LNCAP (cell line): ENCODE measurements at regions not wholly inside any gene's neighbourhood (a gene's known extent, or its start where the extent isn't known, plus 50 kb on each side); places are given as distances from the start of the nearest gene placed in this dataset.

Experiments
- CTCF ChIP-seq: fragments of 450-650 bp; IDR thresholded peaks from 2 replicates; pipeline ENCODE4 v1.5.1; 2017; ENCODE audit warnings: mild to moderate bottlenecking

DNA sequence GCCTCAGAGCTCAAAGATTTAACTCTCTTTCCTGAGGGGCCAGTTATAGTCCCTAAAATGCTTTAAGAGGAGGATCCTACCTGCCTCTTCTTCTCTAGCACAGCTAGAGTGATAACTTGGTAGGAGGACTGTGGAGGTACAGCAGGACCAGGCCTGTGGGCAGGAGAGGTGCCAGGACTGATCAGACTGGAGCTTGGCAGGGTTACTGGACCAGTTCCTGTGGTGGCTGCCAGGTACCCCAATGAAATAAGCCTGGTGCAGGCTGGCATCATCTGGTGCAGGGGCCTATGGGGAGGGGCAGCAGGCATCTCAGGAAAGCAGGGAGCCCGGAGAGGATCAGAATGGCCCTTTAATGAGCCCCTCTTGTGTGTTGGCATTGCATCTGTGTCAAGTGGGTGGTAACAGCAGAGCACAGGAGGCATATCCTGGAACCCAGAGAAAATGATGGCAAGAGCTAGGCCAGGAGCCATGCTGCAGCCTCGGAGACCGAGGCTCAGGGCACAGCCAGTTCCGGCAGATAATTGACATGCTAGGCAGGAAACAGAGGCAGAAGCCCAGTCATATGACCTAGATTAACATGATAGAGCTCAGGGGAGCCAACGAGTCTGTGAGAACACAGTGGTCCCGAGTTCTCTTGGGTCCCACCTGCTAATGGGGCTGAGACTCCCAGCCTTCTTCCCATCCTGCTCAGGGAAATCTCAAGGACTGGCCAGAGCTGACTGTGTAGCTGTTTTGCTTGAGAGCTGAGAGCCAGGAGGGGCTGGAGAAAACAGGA lies 187.5 kb upstream of the ZBED5 start:
- TF ChIP-seq CTCF = no peak

GRCh38 chr11:11044137-11044855 lies 186.4 kb upstream of the ZBED5 start:
- no peak for TF ChIP-seq CTCF

- no peak for TF ChIP-seq CTCF
Measured at GRCh38 chr11:11043721-11044120, 185.9 kb upstream of the ZBED5 start.

DNA sequence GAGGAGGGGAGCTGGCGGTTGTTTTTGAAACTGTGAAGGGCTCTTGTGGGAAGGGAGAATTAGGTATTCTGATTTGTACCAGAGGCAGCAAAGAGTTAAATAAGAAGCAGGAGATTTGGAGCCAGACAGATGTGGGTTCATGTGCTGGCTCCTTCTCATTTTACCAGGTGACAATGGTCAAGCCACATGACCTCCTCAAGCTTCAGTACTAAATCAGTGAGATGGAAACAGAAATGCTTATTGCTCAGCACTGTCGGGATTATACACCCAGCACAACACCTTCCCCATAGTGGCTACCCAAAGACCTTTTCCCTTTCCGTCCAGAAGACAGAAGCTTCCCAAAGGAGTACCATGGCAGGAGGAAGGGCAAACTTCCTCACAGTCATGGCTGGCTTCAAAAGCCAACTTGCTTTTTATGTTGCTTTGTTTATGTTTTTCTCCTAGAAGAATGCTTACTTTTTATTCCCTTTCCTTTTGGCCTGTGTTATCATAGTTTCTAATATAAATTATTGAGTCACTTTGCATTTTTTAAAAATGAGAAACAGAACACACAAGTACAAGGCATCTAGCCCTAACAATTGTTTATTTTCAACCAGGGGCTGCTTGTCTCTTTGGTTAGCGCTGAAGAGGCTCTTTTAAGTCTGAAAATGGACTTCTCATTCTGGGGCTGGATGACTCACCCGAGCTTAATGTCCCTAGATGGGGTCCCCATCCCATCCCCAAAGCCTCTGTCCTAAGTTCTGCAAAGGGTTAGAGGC lies 181.5 kb upstream of the ZBED5 start:
- no peak for TF ChIP-seq CTCF

DNA sequence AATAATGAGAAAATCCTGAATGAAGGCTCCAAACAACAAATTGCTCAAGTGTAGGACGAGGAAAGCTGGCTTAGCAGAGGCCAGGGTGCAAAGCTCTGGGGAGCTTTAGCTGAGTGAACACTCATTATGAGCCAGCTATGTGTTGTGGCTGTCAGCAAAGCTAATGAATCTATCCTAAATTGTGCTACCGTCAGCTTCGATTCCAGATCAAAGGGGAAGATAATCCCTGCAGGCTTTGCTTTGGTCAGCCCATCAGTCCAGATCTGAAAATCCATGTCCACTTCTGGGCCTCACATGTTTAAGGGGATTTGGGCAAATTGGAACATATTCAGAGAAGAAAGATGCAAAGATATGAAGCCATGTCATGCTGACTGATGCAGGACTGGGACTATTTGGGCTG lies 180.9 kb upstream of the ZBED5 start:
- no peak for TF ChIP-seq CTCF

DNA sequence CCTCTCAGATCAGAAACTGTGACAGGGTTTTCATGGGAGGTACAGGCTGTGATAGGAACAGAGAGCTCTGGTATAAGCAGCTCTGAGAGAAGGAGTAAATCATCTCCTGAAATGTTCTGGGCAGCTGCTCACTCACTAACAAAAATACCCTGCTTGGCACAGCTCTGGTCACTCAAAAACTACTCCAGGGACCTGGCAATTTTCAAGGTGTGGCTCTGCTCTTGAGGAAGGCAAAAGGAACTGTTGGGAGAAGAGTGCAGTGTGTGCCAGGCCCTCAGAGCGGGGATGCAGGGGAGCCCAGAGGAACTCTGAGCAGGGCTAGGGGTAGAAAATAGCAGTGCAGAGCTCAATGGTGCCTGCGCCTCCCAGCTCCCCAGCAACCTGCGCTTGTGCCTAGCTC lies 180.5 kb upstream of the ZBED5 start:
- TF ChIP-seq CTCF = no peak

- peak; percentile 83 for TF ChIP-seq CTCF
Measured at GRCh38 chr11:11036848-11037732, 179.2 kb upstream of the ZBED5 start.
